NCI-H510A (cell line): ENCODE measurements at regions not wholly inside any gene's neighbourhood (a gene's known extent, or its start where the extent isn't known, plus 50 kb on each side); places are given as distances from the start of the nearest gene placed in this dataset.
"Not testable (repeated sequence)": the region's sequence is repeated elsewhere in the genome, so short reads cannot be mapped to it uniquely, and the experiment has no call there.

ENCODE experiments used
- DNase-seq: peaks from one replicate; lab custom pipeline; 2025; lab: John Stamatoyannopoulos, UW

GRCh38 chr4:34486461-34487363, 1757.6 kb downstream of the ARAP2 start:
- no peak for DNase-seq

DNA sequence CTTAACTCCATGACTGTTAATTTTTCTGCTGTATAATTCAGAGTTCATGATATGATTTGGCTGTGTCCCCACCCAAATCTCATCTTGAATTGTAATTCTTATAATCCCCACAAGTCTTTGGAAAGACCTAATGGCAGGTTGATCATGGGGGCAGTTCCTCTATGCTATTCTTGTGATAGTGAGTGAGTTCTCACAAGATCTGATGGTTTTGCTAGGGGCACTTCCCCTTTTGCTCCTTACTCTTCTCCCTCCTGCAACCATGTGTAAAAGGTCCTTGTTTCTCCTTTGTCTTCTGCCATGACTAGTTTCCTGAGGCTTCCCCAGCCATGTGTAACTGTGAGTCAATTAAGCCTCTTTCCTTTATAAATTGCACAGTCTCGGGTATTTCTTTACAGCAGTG, 1751.9 kb downstream of the ARAP2 start:
- no peak for DNase-seq

DNA sequence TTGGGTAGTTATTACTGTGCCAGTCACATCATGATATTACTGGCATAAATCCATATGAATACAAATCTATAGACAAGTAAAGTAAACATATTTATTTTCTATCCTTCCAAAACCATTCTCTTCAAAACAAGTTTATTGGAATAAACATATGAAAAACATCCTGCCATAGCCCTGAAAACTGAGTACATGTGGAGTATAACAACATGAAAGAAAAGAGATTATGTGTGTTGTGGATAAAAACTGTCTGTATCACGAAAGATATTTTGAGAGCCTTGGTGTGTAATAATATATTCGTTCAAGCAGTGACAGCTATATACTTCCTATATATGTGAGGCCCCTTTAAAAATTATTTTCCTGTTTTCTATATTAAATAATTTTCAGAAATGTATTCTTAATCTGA, 1742.2 kb downstream of the ARAP2 start:
- DNase-seq = no peak

- DNase-seq = not testable (repeated sequence)
Measured at GRCh38 chr4:34504731-34505130, 1739.6 kb downstream of the ARAP2 start.

DNA sequence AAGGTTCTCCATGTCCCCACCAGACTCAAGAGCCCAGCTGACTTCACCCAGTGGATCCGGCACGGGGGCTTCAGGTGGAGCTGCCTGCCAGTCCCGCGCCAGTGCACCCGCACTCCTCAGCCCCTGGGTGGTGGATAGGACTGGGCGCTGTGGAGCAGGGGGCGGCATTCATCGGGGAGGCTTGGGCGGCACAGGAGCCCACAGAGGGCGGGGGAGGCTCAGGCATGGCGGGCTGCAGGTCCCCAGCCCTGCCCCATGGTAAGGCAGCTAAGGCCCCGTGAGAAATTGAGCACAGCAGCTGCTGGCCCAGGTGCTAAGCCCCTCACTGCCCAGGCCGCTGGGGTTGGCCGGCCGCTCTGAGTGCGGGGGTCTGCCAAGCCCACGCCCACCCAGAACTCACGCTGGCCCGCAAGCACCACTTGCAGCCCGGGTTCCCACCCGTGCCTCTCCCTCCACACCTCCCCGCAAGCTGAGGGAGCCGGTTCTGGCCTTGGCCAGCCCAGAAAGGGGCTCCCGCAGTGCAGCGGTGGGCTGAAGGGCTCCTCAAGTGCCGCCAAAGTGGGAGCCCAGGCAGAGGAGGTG, 1737.7 kb downstream of the ARAP2 start:
- DNase-seq = not testable (repeated sequence)

DNA sequence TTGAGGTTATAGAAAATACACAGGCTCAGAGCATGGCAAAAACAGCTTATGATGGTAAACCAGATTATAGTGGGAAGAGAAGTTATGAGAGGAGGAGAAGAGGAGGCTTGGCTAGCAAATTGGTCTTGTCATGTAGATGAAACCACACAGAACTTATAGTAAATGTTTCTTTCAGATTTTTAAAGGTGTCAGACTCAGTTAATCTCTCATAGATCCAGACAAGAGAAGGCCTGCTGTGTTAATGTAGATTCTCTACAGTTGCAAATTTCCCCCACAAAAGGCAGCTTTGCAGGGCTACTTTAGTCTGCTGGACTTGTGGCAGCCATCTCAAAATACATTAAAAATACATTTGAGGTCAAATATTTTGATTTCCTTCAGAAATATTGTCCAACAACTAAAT, 1731.7 kb downstream of the ARAP2 start:
- DNase-seq = no peak

- no peak for DNase-seq
Measured at GRCh38 chr4:34516524-34516923, 1727.8 kb downstream of the ARAP2 start.

DNA sequence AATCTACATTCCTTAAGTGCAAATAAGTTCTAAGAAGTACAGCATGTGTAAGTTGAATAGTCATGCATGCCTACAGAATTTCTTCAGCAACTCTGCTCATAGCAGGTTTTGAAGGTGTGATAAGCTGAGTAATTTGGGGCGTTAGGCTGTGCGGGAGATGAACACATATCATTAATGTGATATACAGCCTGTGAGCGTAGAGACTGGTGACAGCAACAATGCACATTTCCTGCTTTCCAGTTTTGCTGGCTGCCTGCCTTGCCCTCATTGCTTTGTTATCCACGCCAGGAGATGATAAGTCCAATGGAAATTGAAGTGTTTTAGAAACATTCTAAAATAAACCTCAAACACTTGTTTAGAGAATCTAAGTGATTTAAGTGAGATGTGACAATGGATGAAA, 1709.4 kb downstream of the ARAP2 start:
- DNase-seq = no peak

GRCh38 chr4:34566091-34566490, 1678.2 kb downstream of the ARAP2 start:
- no peak for DNase-seq

GRCh38 chr4:34572026-34572425, 1672.3 kb downstream of the ARAP2 start:
- no peak for DNase-seq

DNA sequence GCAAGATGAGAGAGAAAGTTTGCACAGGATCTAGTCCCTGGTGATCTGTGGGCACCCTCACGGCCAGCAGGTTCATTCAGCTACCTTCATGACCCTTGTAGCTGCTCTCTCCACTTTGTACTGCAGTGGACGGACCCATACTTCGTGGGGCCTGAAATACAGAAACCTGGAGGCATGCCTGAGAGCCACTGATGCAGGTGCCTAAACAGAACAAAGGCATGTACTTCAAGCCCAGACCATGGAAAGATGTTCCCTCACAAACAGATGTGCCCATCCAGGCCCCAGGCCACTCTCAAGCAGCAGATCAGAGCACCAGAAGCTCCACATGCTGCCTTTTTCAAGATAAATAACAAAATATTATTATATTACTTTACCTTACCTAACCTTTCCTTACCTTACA, 1629.0 kb downstream of the ARAP2 start:
- DNase-seq = no peak

GRCh38 chr4:34619531-34620162, 1624.7 kb downstream of the ARAP2 start:
- DNase-seq = no peak

GRCh38 chr4:34628471-34628870, 1615.8 kb downstream of the ARAP2 start:
- DNase-seq = no peak

GRCh38 chr4:34629451-34629850, 1614.9 kb downstream of the ARAP2 start:
- DNase-seq = no peak

DNA sequence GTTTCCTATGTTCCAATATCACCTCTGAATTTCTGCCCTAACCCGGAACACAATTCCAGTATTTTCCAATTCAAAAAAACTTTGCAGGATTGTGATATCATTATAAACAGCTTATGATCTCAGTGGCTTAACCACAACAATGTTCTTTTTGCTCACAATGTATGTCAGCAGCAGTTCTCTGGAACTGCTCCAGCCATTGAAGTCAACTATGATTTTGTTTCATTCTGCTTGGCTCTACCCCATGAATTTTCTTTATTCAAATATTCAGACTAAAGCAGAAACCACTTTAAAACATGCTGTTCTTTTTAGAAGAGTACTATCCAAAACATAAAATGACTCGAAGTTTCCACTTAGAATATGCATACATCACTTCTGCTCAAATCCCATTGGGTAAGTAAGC, 1611.1 kb downstream of the ARAP2 start:
- no peak for DNase-seq

DNA sequence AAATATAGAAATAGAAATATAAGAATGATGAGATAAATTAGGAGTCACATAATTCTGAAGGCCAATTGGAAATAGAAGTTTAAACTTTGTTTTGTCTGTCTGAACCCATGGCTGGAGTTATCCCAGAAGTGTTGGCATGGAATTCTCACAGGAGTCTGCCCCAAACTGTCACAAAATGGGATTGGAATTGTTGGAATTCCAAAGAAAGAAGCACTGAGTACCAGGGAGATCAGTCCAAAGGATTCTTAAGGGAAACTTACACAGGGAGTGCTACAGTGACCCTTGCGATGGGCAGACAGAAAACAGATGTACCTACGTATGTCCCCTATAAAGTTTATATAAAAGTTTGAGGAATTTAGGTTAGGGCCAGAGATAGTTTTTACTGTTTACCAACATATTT, 1607.7 kb downstream of the ARAP2 start:
- no peak for DNase-seq

GRCh38 chr4:34643476-34643875, 1600.8 kb downstream of the ARAP2 start:
- DNase-seq = no peak

GRCh38 chr4:34644579-34645115, 1599.7 kb downstream of the ARAP2 start:
- DNase-seq = no peak

- DNase-seq = no peak
Measured at GRCh38 chr4:34649716-34650115, 1594.6 kb downstream of the ARAP2 start.

DNA sequence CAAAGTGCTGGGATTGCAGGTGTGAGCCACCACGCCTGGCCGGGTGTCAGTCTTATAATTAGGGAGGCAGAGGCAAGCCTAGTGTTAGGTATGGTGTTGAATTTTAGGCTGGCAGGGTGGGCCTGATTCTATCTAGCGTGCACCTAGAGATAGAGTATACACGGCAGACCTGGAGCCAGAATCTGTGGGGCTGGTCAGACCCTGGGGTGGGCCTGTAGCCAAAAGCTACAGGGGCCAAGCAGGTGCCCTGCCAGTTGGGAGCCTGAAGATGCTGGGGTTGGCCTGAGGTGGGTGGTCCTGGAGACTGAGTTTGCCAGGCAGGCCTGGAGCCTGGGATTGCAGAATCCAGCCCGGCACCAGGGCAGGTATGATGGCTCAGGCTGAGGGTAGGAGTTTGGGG, 1580.3 kb downstream of the ARAP2 start:
- no peak for DNase-seq

DNA sequence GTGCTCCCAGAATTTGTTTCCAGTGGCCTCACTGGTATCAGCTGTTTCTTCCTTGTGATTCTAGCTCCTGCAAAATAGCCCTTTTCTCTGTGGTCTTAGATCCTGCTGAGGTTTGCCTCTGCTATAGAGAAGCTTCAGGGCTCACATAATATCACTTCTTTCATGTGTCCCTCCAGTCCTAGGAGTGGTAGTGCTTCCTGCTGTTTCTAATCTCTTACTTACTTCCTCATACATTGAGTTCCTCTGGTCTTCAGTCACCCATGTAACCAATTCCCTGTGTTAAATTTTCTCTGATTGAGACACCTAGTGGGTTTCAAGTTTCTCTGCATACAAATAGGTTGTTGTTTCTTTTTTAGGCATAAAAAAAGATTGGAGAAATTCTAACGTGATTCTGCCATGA, 1567.9 kb downstream of the ARAP2 start:
- no peak for DNase-seq

DNA sequence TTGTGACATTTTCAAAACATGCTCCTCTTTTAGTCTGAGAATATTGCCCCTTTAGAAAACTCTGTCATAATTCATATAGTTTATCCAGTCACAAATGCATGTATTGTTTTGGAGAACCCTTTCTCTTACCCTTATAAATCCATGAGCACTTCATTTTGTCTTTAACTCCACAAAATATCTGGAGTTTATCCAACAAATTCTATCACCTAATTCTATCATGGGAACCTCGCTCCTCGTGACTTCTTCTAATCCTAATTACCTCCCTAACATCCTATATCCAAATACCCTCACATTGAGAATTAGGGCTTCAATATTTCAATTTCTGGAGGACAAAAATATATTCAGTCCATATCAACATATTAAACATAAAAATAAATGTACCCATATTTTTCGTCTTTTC, 1565.9 kb downstream of the ARAP2 start:
- DNase-seq = no peak

DNA sequence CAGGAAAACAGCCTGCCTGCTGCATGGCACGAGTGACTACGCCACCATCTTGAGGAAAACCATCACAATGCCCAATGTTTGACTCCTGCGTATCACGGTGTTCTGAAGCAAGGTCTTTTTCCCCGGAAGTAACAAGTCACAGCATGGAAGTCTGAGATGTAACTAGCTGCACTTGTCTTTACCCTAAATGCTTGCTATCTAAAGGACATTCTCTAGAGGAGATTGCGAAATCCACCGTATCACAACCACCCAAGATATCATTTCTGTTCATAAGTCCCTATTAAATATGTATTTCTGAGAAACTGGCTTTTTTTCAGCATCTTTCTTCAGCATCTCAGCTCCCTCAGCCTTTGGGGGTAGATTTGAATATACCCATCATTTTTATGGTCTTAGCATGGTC, 1565.1 kb downstream of the ARAP2 start:
- DNase-seq = no peak
